ENCODE measurements at regions not wholly inside any gene's neighbourhood (a gene's known extent, or its start where the extent isn't known, plus 50 kb on each side); places are given as distances from the start of the nearest gene placed in this dataset.

GRCh38 chr10:36119455-36119854 lies 477.4 kb upstream of the FZD8 start:
- TF ChIP-seq POLR2A (IDR thresholded peaks at IDR 0.05; ENCODE audit: low read depth, low read length) = no peak
- TF ChIP-seq POLR2AphosphoS5 (IDR thresholded peaks at IDR 0.05; ENCODE audit: low read depth, low read length) = no peak
- TF ChIP-seq TAF1 (IDR thresholded peaks at IDR 0.05; ENCODE audit: low read depth, low read length) = no peak
- no peak for TF ChIP-seq SPI1 (IDR thresholded peaks at IDR 0.05; ENCODE audit: low read depth, low read length)
- TF ChIP-seq POU2F2 (IDR thresholded peaks at IDR 0.05; ENCODE audit: low read depth, low read length) = no peak
- no peak for TF ChIP-seq PAX5 (IDR thresholded peaks at IDR 0.05; ENCODE audit: insufficient read depth, low read length, severe bottlenecking)

Data from GM12891 (cell line).